ENCODE measurements at regions not wholly inside any gene's neighbourhood (a gene's known extent, or its start where the extent isn't known, plus 50 kb on each side); places are given as distances from the start of the nearest gene placed in this dataset.

- 95% methylated on average over 2 of the region's 2 CpGs for WGBS (ENCODE audit: insufficient coverage)
- Histone ChIP-seq H3K27ac (ENCODE audit: low read length) (no peak overlapping the region), H3K4me3 (ENCODE audit: low read length) (no peak overlapping the region), H3K9me3 (ENCODE audit: control insufficient read depth, insufficient read depth, low read length) (no peaks in the 10 kb centered on the region), H3K27me3 (ENCODE audit: control insufficient read depth, insufficient read depth, low read length) (no peaks in the 10 kb centered on the region), H3K4me1 (ENCODE audit: control insufficient read depth, insufficient read depth, low read length) (peaks cover 20% of the 10 kb centered on the region), H3K36me3 (ENCODE audit: control insufficient read depth, insufficient read depth, low read length) (no peaks in the 10 kb centered on the region)
- ATAC-seq: no peak
- intact Hi-C loops (cut with micrococcal nuclease): no loop called here
- no peak overlapping the region for H3K4me3 Mint-ChIP-seq
- no peak for TF ChIP-seq CTCF (IDR thresholded peaks at IDR 0.05)
- H3K9me3 Mint-ChIP-seq: peaks cover 0 to 3% of the 10 kb centered on the region in 2 donors
- no peak for DNase-seq
- peaks cover 25 to 26% of the 10 kb centered on the region in 2 donors for H3K4me1 Mint-ChIP-seq
- H3K27me3 Mint-ChIP-seq (ENCODE audit: low read depth in 2 of 2): no peaks in the 10 kb centered on the region
- H3K36me3 Mint-ChIP-seq: no peaks in the 10 kb centered on the region
- H3K27ac Mint-ChIP-seq: no peak overlapping the region
Measured at GRCh38 chr6:15990179-15990578, 138.7 kb upstream of the MYLIP start.

DNA sequence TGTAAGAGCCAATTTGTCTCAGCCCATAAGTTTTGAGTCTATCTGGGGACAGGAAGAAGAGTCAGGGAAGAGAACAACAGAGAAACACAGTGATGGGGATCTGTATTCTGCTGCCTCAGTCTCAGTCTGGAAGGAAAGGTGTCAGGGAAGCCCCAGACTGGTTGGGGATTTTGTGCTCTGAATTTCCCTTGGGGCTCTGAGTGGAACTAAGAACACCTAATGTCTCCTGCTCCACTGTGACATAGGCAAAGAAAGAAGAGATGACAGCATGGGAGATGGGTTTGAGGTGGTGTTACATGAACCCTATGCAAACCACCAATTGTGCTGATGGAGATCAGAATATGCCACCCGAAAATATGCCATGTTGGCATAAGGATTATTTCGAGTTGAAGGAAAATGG is 139.5 kb upstream of the MYLIP start:
- Histone ChIP-seq H3K36me3 (ENCODE audit: control insufficient read depth, insufficient read depth, low read length) (no peaks in the 10 kb centered on the region), H3K27me3 (ENCODE audit: control insufficient read depth, insufficient read depth, low read length) (no peaks in the 10 kb centered on the region), H3K4me3 (ENCODE audit: low read length) (no peak overlapping the region), H3K9me3 (ENCODE audit: control insufficient read depth, insufficient read depth, low read length) (no peaks in the 10 kb centered on the region), H3K4me1 (ENCODE audit: control insufficient read depth, insufficient read depth, low read length) (peaks cover 14% of the 10 kb centered on the region), H3K27ac (ENCODE audit: low read length) (no peak overlapping the region)
- H3K4me1 Mint-ChIP-seq: peaks cover 17 to 18% of the 10 kb centered on the region in 2 donors
- no peaks in the 10 kb centered on the region for H3K36me3 Mint-ChIP-seq
- DNase-seq: no peak
- ATAC-seq: no peak
- 90% methylated on average over 2 of the region's 2 CpGs for WGBS (ENCODE audit: insufficient coverage)
- no peak overlapping the region for H3K4me3 Mint-ChIP-seq
- H3K27ac Mint-ChIP-seq: no peak overlapping the region
- no peak for TF ChIP-seq CTCF (IDR thresholded peaks at IDR 0.05)
- intact Hi-C loops (cut with micrococcal nuclease): no loop called here
- peaks cover 0 to 3% of the 10 kb centered on the region in 2 donors for H3K9me3 Mint-ChIP-seq
- no peaks in the 10 kb centered on the region for H3K27me3 Mint-ChIP-seq (ENCODE audit: low read depth in 2 of 2)

DNA sequence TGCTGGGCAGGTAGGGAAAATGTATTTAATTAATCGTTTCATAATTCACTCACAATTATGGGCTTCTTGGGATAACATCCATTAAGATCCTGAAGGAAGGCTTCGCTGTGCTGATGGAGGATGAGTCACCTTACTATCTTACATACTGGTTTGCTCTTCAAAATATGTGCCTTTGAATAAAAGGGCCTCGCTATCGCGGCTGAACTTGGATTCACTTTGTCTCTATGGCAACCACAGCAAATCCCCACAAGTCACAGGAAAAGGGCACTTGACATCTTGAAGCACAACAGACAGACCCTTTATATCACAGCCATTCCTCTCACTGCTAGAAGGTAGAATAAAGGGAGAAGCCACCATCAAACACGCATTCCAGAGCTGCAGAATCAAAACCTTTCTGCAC is 141.3 kb upstream of the MYLIP start:
- Histone ChIP-seq H3K9me3 (ENCODE audit: control insufficient read depth, insufficient read depth, low read length) (no peaks in the 10 kb centered on the region), H3K4me1 (ENCODE audit: control insufficient read depth, insufficient read depth, low read length) (no peaks in the 10 kb centered on the region), H3K27ac (ENCODE audit: low read length) (no peak overlapping the region), H3K4me3 (ENCODE audit: low read length) (no peak overlapping the region), H3K36me3 (ENCODE audit: control insufficient read depth, insufficient read depth, low read length) (no peaks in the 10 kb centered on the region), H3K27me3 (ENCODE audit: control insufficient read depth, insufficient read depth, low read length) (no peaks in the 10 kb centered on the region)
- Mint-ChIP-seq H3K27ac (no peak overlapping the region), H3K9me3 (peaks cover 0 to 3% of the 10 kb centered on the region in 2 donors), H3K36me3 (no peaks in the 10 kb centered on the region), H3K4me3 (no peak overlapping the region), H3K4me1 (peaks cover under 1 to 2% of the 10 kb centered on the region in 2 donors), H3K27me3 (ENCODE audit: low read depth in 2 of 2) (peaks cover 0 to 3% of the 10 kb centered on the region in 2 donors)
- DNase-seq: no peak
- intact Hi-C loops (cut with micrococcal nuclease): no loop called here
- no peak for ATAC-seq
- TF ChIP-seq CTCF (IDR thresholded peaks at IDR 0.05): no peak
- 80% methylated on average over 6 of the region's 6 CpGs for WGBS (ENCODE audit: insufficient coverage)

DNA sequence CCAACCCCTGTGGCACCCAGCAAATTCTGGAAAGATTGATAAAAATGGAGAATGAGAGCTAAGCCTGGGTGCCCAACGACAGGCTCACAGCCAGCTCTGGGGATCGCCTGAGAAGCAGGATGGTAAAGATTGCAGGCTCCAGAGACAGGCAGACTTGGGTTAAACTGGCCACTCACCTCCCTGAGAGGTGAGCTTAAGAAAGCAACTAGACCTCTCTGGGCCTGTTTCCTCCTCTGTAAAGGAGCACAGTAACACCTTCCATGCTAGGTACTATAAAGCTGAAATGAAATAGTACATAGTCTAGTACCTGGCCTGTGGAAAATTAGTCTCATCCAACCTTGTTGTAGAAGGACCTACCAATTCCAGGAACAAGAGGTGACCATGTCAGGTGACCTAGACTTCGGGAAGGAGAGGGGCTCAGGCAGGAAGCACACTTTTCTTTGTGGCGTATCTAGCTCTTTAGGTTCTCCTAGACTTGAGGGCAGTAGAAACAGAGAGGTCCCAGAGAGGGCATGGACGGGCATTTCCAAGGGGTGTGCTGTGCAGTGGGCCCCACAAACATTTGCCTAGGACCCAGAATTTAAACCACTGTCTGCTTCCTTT is 142.8 kb upstream of the MYLIP start:
- intact Hi-C loops (cut with micrococcal nuclease): no loop called here
- DNase-seq (no peak), ATAC-seq (no peak)
- Histone ChIP-seq H3K9me3 (ENCODE audit: control insufficient read depth, insufficient read depth, low read length) (no peaks in the 10 kb centered on the region), H3K27me3 (ENCODE audit: control insufficient read depth, insufficient read depth, low read length) (no peaks in the 10 kb centered on the region), H3K4me3 (ENCODE audit: low read length) (no peak overlapping the region), H3K27ac (ENCODE audit: low read length) (no peak overlapping the region), H3K36me3 (ENCODE audit: control insufficient read depth, insufficient read depth, low read length) (no peaks in the 10 kb centered on the region), H3K4me1 (ENCODE audit: control insufficient read depth, insufficient read depth, low read length) (no peaks in the 10 kb centered on the region)
- H3K27me3 Mint-ChIP-seq (ENCODE audit: low read depth in 2 of 2): peaks cover 0 to 3% of the 10 kb centered on the region in 2 donors
- no peak for TF ChIP-seq CTCF (IDR thresholded peaks at IDR 0.05)
- 64% methylated on average over 5 of the region's 5 CpGs for WGBS (ENCODE audit: insufficient coverage)
- H3K9me3 Mint-ChIP-seq: peaks cover 0 to 3% of the 10 kb centered on the region in 2 donors
- H3K27ac Mint-ChIP-seq: no peak overlapping the region
- H3K36me3 Mint-ChIP-seq: no peaks in the 10 kb centered on the region
- H3K4me1 Mint-ChIP-seq: no peaks in the 10 kb centered on the region
- H3K4me3 Mint-ChIP-seq: no peak overlapping the region
